MM.1S (cell line): ENCODE measurements at regions not wholly inside any gene's neighbourhood (a gene's known extent, or its start where the extent isn't known, plus 50 kb on each side); places are given as distances from the start of the nearest gene placed in this dataset.

Experiments used
- DNase-seq: peaks from one replicate; pipeline ENCODE4 v3.0.0-alpha.2; 2015
- H2AFZ ChIP-seq: fragments of 300-600 bp; sonication (generic); 2 replicates; pipeline ENCODE4 v1.6.0; 2016; ENCODE audit warnings: antibody characterized with exemption, low read length
- H3F3A ChIP-seq: fragments of 300-600 bp; sonication (generic); 2 replicates; pipeline ENCODE4 v1.6.1; 2016; ENCODE audit warnings: mild to moderate bottlenecking, antibody characterized with exemption, low read length, moderate library complexity, mixed read lengths; ENCODE audit not compliant: insufficient read depth
- H3K27ac ChIP-seq: fragments of 300-600 bp; sonication (generic); 2 replicates; pipeline ENCODE4 v1.5.1; 2016; ENCODE audit warnings: mild to moderate bottlenecking, low read length
- H3K27me3 ChIP-seq: fragments of 300-600 bp; sonication (generic); replicated peaks from 2 replicates; pipeline ENCODE4 v1.6.0; 2016; ENCODE audit warnings: low read length; ENCODE audit not compliant: insufficient read depth
- H3K36me3 ChIP-seq: fragments of 300-600 bp; sonication (generic); replicated peaks from 2 replicates; pipeline ENCODE4 v1.6.1; 2016; ENCODE audit warnings: mild to moderate bottlenecking, low read length, mixed read lengths; ENCODE audit not compliant: insufficient read depth
- H3K4me1 ChIP-seq: fragments of 300-600 bp; sonication (generic); 2 replicates; pipeline ENCODE4 v1.6.1; 2016; ENCODE audit warnings: low read length, mixed read lengths
- H3K4me2 ChIP-seq: fragments of 300-600 bp; sonication (generic); 2 replicates; pipeline ENCODE4 v1.6.0; 2016; ENCODE audit warnings: low read depth, low read length
- H3K4me3 ChIP-seq: fragments of 300-600 bp; sonication (generic); 2 replicates; pipeline ENCODE4 v1.5.1; 2016; ENCODE audit warnings: low read length, mixed read lengths
- H3K79me2 ChIP-seq: fragments of 300-600 bp; sonication (generic); 2 replicates; pipeline ENCODE4 v1.6.1; 2016; ENCODE audit warnings: mixed run types, low read length, mixed read lengths
- H3K9ac ChIP-seq: fragments of 300-600 bp; sonication (generic); 2 replicates; pipeline ENCODE4 v1.6.1; 2016; ENCODE audit warnings: low read length, mixed read lengths
- H3K9me2 ChIP-seq: fragments of 300-600 bp; sonication (generic); replicated peaks from 2 replicates; pipeline ENCODE4 v1.6.1; 2016; ENCODE audit warnings: mild to moderate bottlenecking, low read length, mixed read lengths; ENCODE audit not compliant: insufficient read depth
- H3K9me3 ChIP-seq: fragments of 300-600 bp; sonication (generic); replicated peaks from 2 replicates; pipeline ENCODE4 v1.6.1; 2016; ENCODE audit warnings: mild to moderate bottlenecking, low read length, mixed read lengths; ENCODE audit not compliant: insufficient read depth
- H4K20me1 ChIP-seq: fragments of 300-600 bp; sonication (generic); 2 replicates; pipeline ENCODE4 v1.6.1; 2016; ENCODE audit warnings: mild to moderate bottlenecking, low read length, moderate library complexity, mixed read lengths; ENCODE audit not compliant: insufficient read depth
- CTCF ChIP-seq: fragments of 300-600 bp; sonication (generic); IDR thresholded peaks from 2 replicates; pipeline ENCODE4 v1.5.1; 2016; ENCODE audit warnings: antibody characterized with exemption, low read length, mixed read lengths
- EZH2 ChIP-seq: fragments of 300-600 bp; sonication (generic); optimal IDR thresholded peaks from 2 replicates; pipeline ENCODE3; 2017; ENCODE audit warnings: low read depth, mild to moderate bottlenecking, antibody characterized with exemption, low read length, mixed read lengths
- EZH2phosphoT487 ChIP-seq: fragments of 300-600 bp; sonication (generic); IDR thresholded peaks from 2 replicates; pipeline ENCODE4 v1.6.1; 2018; ENCODE audit warnings: antibody characterized with exemption, low read length

DNA sequence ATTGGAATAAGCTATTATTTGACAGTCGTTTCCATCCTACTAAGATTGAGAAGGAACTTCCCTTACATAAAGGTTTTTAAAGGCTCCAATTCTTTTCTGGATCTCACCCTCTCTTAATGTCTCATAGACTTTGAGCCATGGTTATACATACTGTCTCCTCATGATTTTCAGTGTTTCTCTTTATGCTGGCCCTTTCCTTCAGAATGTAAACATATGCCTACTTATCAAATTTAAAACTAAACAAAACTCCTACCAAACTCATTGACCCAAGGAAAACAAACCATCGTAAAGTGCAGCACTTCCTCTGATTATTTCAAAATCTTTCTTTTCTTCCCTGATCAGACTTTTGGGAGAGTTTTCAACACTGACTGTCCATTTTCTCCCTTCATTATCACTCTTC is 163.4 kb upstream of the DPYD start:
- DNase-seq, result no peak
- H3K36me3 ChIP-seq, result no peaks in the 10 kb centered on the region
- H2AFZ ChIP-seq, result no peak overlapping the region
- H3K27me3 ChIP-seq, result no peaks in the 10 kb centered on the region
- TF ChIP-seq EZH2phosphoT487, result no peak
- TF ChIP-seq EZH2, result no peak
- no peak for TF ChIP-seq CTCF
- no peak overlapping the region for H3K4me3 ChIP-seq
- no peaks in the 10 kb centered on the region for H3F3A ChIP-seq
- H3K4me2 ChIP-seq, result no peak overlapping the region
- no peaks in the 10 kb centered on the region for H3K9me2 ChIP-seq
- H3K9me3 ChIP-seq, result no peaks in the 10 kb centered on the region
- H3K79me2 ChIP-seq, result no peaks in the 10 kb centered on the region
- H3K4me1 ChIP-seq, result no peaks in the 10 kb centered on the region
- H3K27ac ChIP-seq, result no peak overlapping the region
- H3K9ac ChIP-seq, result no peak overlapping the region
- no peaks in the 10 kb centered on the region for H4K20me1 ChIP-seq

DNA sequence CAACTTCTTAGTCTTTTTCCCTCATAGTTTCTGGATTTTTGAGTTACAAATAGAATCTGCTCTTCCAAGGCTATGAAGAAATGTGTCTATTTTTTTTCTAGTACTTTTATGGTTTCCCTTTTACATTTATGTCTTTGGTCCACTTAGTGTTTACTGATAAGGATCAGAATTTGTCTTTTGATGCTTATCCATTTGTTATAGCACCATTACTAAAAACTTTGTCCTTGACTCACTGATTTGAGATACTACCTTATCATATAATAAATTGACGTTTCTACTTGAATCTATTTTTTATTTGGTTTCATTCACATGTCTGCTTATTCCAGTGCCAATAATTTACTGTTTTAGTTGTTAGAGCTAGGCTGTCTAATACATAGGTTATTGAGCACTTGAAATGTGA is 161.1 kb upstream of the DPYD start:
- Histone ChIP-seq H3K9ac (no peak overlapping the region), H3K4me1 (no peaks in the 10 kb centered on the region), H3K4me2 (no peak overlapping the region), H4K20me1 (no peaks in the 10 kb centered on the region), H3K9me2 (no peaks in the 10 kb centered on the region), H3K4me3 (no peak overlapping the region), H2AFZ (no peak overlapping the region), H3K27me3 (no peaks in the 10 kb centered on the region), H3F3A (no peaks in the 10 kb centered on the region), H3K9me3 (no peaks in the 10 kb centered on the region), H3K79me2 (no peaks in the 10 kb centered on the region), H3K27ac (no peak overlapping the region), H3K36me3 (no peaks in the 10 kb centered on the region)
- no peak for DNase-seq
- TF ChIP-seq EZH2phosphoT487, result no peak
- no peak for TF ChIP-seq CTCF
- no peak for TF ChIP-seq EZH2

- Histone ChIP-seq H3K4me3 (no peak overlapping the region), H3K9ac (no peak overlapping the region), H3K9me2 (no peaks in the 10 kb centered on the region), H3K36me3 (no peaks in the 10 kb centered on the region), H3K9me3 (no peaks in the 10 kb centered on the region), H3K79me2 (no peaks in the 10 kb centered on the region), H3K4me1 (no peaks in the 10 kb centered on the region), H3K27ac (no peak overlapping the region), H2AFZ (no peak overlapping the region), H3F3A (no peaks in the 10 kb centered on the region), H3K27me3 (no peaks in the 10 kb centered on the region), H4K20me1 (no peaks in the 10 kb centered on the region), H3K4me2 (no peak overlapping the region)
- no peak for DNase-seq
- no peak for TF ChIP-seq EZH2phosphoT487
- no peak for TF ChIP-seq EZH2
- no peak for TF ChIP-seq CTCF
Observed at GRCh38 chr1:98078596-98078995, 157.8 kb upstream of the DPYD start.
